Gastroesophageal sphincter (tissue), 4 donors: ENCODE measurements at regions not wholly inside any gene's neighbourhood (a gene's known extent, or its start where the extent isn't known, plus 50 kb on each side); places are given as distances from the start of the nearest gene placed in this dataset.

Source experiments
- ATAC-seq: fragments of 150-250 bp; one replicate; pipeline ENCODE4 v1.9.1; 2016; ENCODE audit warnings: mild to moderate bottlenecking, moderate library complexity
- H3K27ac ChIP-seq, 4 donors: fragments of 200-600 bp; sonication (generic) in 3 of 4; 1 replicate in 3 of 4; 2 replicates in 1 of 4; pipeline ENCODE4 v1.5.1; 2016 to 2019
- H3K27me3 ChIP-seq: fragments of 200-600 bp; sonication (generic); one replicate; pipeline ENCODE4 v1.5.1; 2019
- H3K36me3 ChIP-seq, 2 donors: fragments of 200-600 bp; sonication (generic); one replicate each; pipeline ENCODE4 v1.5.1; 2019; ENCODE audit warnings: control low read depth in 1 of 2
- H3K4me1 ChIP-seq, 3 donors: fragments of 200-600 bp; sonication (generic); 1 replicate in 2 of 3; 2 replicates in 1 of 3; pipeline ENCODE4 v1.5.1; 2016 to 2019; ENCODE audit warnings: control low read depth in 2 of 3
- H3K4me3 ChIP-seq, 2 donors: fragments of 200-600 bp; sonication (generic); one replicate each; pipeline ENCODE4 v1.5.1; 2019; ENCODE audit warnings: mild to moderate bottlenecking in 1 of 2, moderate library complexity in 1 of 2
- H3K9me3 ChIP-seq, 3 donors: fragments of 200-600 bp; sonication (generic); one replicate each; pipeline ENCODE4 v1.5.1; 2017 to 2019; ENCODE audit warnings: control low read depth in 2 of 3
- EP300 ChIP-seq: sonication (generic); formaldehyde crosslinking; IDR thresholded peaks from one replicate; pipeline ENCODE4 v1.6.1; 2017; ENCODE audit warnings: antibody characterized with exemption, mild to moderate bottlenecking
- POLR2A ChIP-seq, 2 donors: fragments of 450-650 bp; IDR thresholded peaks; one replicate each; pipeline ENCODE4 v1.6.1; 2017; ENCODE audit warnings: antibody characterized with exemption in 2 of 2, mild to moderate bottlenecking in 2 of 2, moderate library complexity in 1 of 2
- POLR2AphosphoS5 ChIP-seq: sonication (generic); formaldehyde crosslinking; IDR thresholded peaks from one replicate; pipeline ENCODE4 v1.6.1; 2017; ENCODE audit warnings: antibody characterized with exemption
- WGBS, 2 donors: methylation state at CpG; one replicate each; pipeline ENCODE4 v1.1.5; 2018; ENCODE audit warnings: low coverage in 1 of 2; 5-methylcytosine and 5-hydroxymethylcytosine counted together
- TF ChIP-seq, protein P1 (sequence below), 4 experiments: fragments of 200-600 bp in 2 of 4; fragments of 450-650 bp in 2 of 4; sonication (generic) in 1 of 4; IDR thresholded peaks; one replicate each; pipeline ENCODE4 v1.5.1; 2017 to 2019; ENCODE audit warnings: antibody characterized with exemption in 4 of 4, mild to moderate bottlenecking in 2 of 4, moderate library complexity in 2 of 4

DNA sequence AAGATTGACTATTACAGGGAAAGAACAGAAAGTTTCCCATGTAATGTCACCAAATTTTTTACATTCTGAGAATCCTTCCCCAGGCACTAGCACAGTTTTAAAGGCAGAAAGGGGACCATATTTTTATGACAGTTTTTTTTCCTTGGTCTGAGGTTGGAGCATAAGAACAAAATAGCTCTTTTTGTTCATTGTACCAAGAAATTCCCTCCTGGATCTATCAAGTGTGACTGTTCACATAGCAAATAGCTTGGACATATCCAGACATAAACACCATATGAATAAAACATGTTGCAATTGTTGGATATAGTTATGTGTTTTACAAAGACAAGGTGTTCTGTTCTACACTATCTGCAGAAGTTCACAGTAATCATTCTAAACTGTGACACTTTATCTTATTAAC is 182.4 kb upstream of the ADGRL2 start:
- H3K9me3 ChIP-seq: no peaks in the 10 kb centered on the region
- no peaks in the 10 kb centered on the region for H3K27me3 ChIP-seq
- H3K4me3 ChIP-seq: no peak overlapping the region
- no peaks in the 10 kb centered on the region for H3K36me3 ChIP-seq
- no peak overlapping the region for H3K27ac ChIP-seq
- ATAC-seq: no peak
- TF ChIP-seq EP300 (no peak), POLR2AphosphoS5 (no peak), POLR2A (IDR thresholded peaks at IDR 0.05) (no peak)
- TF ChIP-seq, protein P1, sequence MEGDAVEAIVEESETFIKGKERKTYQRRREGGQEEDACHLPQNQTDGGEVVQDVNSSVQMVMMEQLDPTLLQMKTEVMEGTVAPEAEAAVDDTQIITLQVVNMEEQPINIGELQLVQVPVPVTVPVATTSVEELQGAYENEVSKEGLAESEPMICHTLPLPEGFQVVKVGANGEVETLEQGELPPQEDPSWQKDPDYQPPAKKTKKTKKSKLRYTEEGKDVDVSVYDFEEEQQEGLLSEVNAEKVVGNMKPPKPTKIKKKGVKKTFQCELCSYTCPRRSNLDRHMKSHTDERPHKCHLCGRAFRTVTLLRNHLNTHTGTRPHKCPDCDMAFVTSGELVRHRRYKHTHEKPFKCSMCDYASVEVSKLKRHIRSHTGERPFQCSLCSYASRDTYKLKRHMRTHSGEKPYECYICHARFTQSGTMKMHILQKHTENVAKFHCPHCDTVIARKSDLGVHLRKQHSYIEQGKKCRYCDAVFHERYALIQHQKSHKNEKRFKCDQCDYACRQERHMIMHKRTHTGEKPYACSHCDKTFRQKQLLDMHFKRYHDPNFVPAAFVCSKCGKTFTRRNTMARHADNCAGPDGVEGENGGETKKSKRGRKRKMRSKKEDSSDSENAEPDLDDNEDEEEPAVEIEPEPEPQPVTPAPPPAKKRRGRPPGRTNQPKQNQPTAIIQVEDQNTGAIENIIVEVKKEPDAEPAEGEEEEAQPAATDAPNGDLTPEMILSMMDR (IDR thresholded peaks at IDR 0.05): no peak
- no peaks in the 10 kb centered on the region for H3K4me1 ChIP-seq

DNA sequence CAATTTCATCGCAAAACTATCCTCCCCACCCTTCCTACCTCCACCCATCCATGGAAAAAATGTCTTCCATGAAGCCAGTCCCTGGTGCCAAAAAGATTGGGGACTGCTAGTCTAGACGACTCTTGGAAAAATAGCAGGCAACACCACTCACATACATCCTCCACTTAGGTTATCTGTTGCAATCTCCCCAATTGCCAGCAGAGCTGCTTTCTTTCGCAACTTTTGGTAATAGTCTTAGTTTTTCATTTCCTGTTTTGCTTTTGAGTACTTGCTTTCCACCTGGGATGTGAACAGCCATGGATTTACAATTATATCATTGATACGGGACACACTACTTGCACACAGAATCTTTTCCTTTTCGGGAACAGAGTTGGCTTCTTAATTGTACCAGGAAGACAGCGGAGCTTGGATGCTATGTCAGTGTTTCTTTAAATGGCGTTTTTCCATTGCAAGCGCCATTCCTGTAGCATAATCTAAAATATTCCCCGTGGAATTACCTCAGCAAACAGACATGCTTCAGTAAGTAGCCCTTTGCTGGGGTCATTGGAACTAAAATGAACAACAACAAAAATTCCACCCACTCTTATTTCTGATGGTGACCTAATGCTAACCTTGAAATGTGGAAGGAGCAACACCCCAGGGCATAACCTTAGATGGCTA is 183.3 kb upstream of the ADGRL2 start:
- Histone ChIP-seq H3K27me3 (no peaks in the 10 kb centered on the region), H3K27ac (no peak overlapping the region), H3K4me3 (no peak overlapping the region), H3K4me1 (no peaks in the 10 kb centered on the region), H3K36me3 (no peaks in the 10 kb centered on the region), H3K9me3 (no peaks in the 10 kb centered on the region)
- ATAC-seq: no peak
- TF ChIP-seq POLR2AphosphoS5: no peak
- TF ChIP-seq POLR2A (IDR thresholded peaks at IDR 0.05): no peak
- TF ChIP-seq EP300: no peak
- TF ChIP-seq, protein P1 (IDR thresholded peaks at IDR 0.05): no peak
- 74 to 77% methylated on average over 8 to 9 of the region's 9 CpGs for WGBS, 2 donors

DNA sequence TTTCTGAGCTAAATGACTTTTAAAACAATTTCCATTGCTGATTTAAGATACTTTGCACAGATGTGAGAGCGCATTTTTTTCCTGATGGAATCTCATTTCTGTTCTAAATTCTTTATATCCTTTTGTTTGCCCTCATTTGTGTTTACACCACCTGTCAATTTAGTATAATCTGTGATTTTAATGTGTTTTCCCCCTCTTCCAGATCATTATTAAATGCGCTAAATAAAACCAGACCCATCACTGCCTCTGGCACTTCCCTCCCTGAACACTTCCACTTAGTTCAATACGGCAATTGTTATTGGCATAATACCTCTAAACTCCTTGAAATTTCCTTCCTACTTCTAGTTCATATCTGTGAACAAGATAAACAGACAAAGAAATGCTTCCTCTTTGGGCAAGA is 186.9 kb upstream of the ADGRL2 start:
- TF ChIP-seq EP300 (no peak), POLR2AphosphoS5 (no peak), POLR2A (IDR thresholded peaks at IDR 0.05) (no peak)
- TF ChIP-seq, protein P1 (IDR thresholded peaks at IDR 0.05): no peak
- 80 to 100% methylated on average over 3 of the region's 3 CpGs for WGBS, 2 donors
- ATAC-seq: no peak

DNA sequence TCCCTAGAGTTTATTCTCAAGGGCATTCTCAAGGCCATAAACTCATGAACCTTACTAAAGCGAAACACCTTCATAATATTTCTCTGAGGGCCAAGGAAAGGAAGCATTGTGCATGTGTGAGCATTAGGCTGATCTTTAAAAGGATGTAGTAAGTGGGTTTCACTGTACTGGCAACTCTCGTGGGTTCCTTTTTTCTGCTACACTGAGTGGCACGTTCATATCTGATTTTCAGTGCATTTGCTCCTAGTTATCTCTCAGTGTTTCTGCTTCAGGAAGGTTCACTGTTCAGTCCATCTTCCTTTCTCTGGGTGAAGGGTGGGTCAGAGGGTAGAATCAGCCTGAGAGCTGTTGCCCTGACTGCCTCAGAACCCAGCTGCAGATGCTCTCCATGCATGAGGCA is 192.8 kb upstream of the ADGRL2 start:
- no peak overlapping the region for H3K4me3 ChIP-seq
- no peak for ATAC-seq
- 74 to 83% methylated on average over 3 of the region's 3 CpGs for WGBS, 2 donors

More for the DNA sequence above, 186.9 kb upstream of the ADGRL2 start:
- H3K27me3 ChIP-seq: no peaks in the 10 kb centered on the region
- H3K27ac ChIP-seq: no peak overlapping the region
- no peaks in the 10 kb centered on the region for H3K9me3 ChIP-seq
- no peaks in the 10 kb centered on the region for H3K4me1 ChIP-seq
- no peak overlapping the region for H3K4me3 ChIP-seq
- no peaks in the 10 kb centered on the region for H3K36me3 ChIP-seq

DNA sequence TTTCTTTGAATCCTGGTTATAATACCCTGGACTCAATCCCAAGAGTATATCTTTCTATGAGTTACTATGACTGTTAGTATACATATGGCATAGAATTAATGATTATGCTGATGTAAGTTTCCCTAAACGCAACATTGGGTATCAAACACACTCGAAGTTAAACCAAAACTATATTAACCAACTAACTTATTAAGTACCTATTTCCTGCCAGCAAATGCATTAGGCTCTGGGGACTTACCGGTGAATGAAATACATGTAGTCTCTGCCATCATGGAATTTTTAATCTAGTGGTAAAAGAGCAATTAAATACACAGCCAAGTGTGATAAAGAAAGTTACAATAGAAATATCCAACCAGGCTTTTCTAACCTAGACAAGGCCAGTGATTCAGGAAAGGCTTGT is 193.6 kb upstream of the ADGRL2 start:
- no peak for ATAC-seq
- WGBS, 2 donors: 71 to 90% methylated on average over 3 of the region's 3 CpGs
- H3K4me3 ChIP-seq: no peak overlapping the region
- no peak for TF ChIP-seq POLR2AphosphoS5
- H3K36me3 ChIP-seq: no peaks in the 10 kb centered on the region
- H3K27ac ChIP-seq: no peak overlapping the region
- no peaks in the 10 kb centered on the region for H3K27me3 ChIP-seq
- H3K9me3 ChIP-seq: no peaks in the 10 kb centered on the region
- no peaks in the 10 kb centered on the region for H3K4me1 ChIP-seq

More for the DNA sequence above, 192.8 kb upstream of the ADGRL2 start:
- TF ChIP-seq, protein P1 (IDR thresholded peaks at IDR 0.05): no peak
- TF ChIP-seq EP300 (no peak), POLR2AphosphoS5 (no peak), POLR2A (IDR thresholded peaks at IDR 0.05) (no peak)
- Histone ChIP-seq H3K27ac (no peak overlapping the region), H3K36me3 (no peaks in the 10 kb centered on the region), H3K9me3 (no peaks in the 10 kb centered on the region), H3K27me3 (no peaks in the 10 kb centered on the region), H3K4me1 (no peaks in the 10 kb centered on the region)
